Putamen (tissue), 1 donor: ENCODE measurements at regions not wholly inside any gene's neighbourhood (a gene's known extent, or its start where the extent isn't known, plus 50 kb on each side); places are given as distances from the start of the nearest gene placed in this dataset.

ENCODE experiments used
- DNase-seq: peaks from one replicate; pipeline ENCODE4 v3.0.0-alpha.2; 2016; ENCODE audit warnings: low spot score

DNA sequence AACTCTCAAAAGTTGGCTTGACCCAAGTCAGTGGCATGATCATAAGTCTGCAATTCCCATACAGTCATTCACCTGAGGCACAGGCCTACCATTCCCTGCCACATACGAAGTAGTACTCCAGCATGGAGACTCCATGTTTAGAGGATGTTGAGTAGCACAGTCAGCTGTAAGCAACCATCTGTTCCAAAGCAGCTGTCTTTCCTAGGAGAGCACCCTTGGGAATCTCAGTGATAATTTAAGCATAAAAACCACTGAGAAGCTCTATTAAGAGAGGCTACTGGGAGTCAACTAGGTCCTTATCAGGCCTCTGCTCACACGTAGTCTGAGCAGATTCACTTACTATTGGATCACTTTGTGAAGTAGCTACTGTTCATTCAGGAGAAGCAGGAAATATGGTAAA lies 61.6 kb upstream of the UNC5B start:
- DNase-seq = no peak

- DNase-seq = no peak
Measured at GRCh38 chr10:71152043-71152442, 60.3 kb upstream of the UNC5B start.

DNA sequence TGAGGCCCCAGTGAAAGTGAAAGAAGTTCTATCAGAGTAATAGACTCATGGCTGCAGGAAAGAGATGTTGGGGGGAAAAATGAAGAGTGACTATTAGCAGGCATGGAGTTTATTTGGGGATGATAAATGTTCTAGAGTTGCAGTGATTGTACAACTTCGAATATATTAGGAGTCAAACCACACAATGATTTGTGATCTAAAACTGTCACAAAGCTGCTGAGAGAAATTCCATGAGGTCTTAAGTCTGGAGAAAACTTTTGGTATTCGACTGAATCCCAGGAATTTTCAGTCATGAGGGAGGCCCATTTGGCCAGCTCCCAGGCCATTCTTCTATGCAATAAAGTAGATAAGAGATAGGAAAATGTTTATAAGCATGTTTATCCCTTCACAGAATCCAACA lies 55.9 kb upstream of the UNC5B start:
- DNase-seq = no peak

DNA sequence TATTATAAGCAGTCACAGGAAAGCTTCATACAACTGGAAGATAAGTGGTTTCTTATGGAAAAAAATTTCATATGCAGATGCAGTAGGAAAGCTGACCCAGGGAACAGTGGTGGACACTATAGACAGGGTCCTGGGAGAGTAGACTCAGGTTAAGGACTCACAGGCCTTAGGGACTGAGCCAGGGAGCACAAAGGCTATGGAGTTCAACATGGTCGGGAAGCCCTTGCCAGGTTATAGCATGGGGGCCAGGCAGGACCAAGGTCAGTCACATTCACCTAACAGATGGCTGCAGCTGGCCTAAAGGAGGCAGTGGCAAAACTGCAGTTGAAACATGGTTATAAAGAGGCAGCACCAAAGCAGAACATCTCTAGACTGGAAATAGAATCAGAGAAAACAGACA lies 54.9 kb upstream of the UNC5B start:
- DNase-seq = no peak

DNA sequence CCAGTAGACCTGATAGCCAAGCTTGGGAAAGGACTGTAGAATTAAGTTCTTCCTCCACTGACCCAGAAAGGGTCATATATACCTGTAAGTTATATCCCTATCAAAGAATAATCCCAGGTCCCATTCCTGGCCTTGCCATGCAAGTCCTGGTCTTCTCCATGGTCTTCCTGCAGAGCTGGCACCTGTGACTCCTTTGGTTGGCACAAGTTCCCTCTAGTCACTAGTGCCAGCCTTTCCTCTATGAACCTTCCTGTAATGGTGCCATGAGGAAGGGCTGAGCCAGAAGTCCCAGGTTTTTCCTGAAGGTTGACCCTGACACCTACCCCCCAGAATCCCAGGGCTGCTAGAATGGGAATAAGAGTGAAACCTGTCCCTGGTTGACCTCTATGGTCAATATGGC lies 54.1 kb upstream of the UNC5B start:
- no peak for DNase-seq

DNA sequence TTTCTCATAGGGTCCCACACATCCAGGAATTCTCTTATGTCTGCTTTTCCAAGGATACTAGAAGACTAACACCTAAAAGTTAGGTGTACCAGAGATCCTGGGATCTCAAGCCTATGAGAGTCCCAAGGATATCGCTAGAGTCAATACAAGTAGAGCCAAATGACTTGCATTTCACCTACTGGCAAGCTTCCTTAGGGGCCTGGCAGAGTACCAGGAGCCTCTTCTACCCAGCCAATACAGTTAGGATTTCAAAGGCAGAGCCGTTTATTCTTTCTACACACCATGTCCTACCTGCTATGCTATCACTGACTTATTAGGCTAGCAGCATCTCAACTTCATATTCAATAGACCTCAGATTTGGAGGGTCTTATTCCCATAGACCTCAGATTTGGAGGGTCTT lies 53.5 kb upstream of the UNC5B start:
- DNase-seq = no peak

DNA sequence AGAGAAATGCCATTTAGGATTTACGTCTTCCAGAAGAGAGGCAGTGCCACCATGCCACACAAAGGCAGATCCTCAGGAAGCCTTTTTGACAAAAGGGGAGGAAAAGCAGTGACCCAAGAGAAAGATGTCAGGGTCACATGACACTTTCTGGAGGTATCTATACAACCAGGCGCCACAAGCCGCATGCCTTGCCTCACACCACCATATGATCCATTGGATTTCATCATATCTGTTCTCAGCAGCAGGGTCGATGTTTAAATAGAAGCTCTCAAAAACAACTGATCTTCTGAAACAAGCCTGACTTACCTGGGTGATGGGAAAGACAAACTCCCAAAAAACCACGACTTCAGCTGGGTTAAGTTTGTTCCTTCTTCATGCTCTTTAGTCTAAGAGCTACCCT lies 52.5 kb upstream of the UNC5B start:
- DNase-seq = no peak

DNA sequence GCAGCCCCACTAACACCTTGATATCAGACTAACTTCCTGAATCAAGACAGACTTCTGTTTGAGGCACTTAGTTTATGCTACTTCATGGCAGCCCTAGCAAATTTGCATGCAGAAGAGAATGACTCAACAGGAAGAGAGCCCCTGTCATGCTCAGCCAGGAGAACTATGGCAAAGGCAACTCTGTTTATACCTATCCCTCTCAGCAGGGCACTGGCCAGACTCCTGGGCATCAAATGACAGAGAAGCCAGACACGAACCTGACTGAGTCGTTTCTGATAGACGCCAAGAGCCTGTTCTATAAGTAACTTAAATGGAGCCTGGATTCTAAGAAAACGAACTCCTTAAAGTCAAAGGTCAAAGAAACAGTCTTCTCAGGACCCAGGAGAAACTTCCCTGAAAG lies 50.9 kb upstream of the UNC5B start:
- DNase-seq = no peak
